GM21529 (cell line): ENCODE measurements at regions not wholly inside any gene's neighbourhood (a gene's known extent, or its start where the extent isn't known, plus 50 kb on each side); places are given as distances from the start of the nearest gene placed in this dataset.
"Not testable (repeated sequence)": the region's sequence is repeated elsewhere in the genome, so short reads cannot be mapped to it uniquely, and the experiment has no call there.

ENCODE experiments used
- ATAC-seq: cut with Tn5 transposase; IDR thresholded peaks from one replicate; pipeline ENCODE4 v1.9.1; 2021; ENCODE audit not compliant: unreplicated experiment

GRCh38 chr3:145843561-145843960 is 317.4 kb downstream of the PLOD2 start:
- ATAC-seq = no peak

- no peak for ATAC-seq
These were observed 311.9 kb downstream of the PLOD2 start for GRCh38 chr3:145849115-145849514.

- no peak for ATAC-seq
These were observed 306.5 kb downstream of the PLOD2 start for GRCh38 chr3:145854499-145854898.

- no peak for ATAC-seq
These were observed 303.0 kb downstream of the PLOD2 start for GRCh38 chr3:145857956-145858355.

- no peak for ATAC-seq
These were observed 296.6 kb downstream of the PLOD2 start for GRCh38 chr3:145864336-145864735.

GRCh38 chr3:145865399-145866018 is 295.5 kb downstream of the PLOD2 start:
- ATAC-seq = no peak

- peak; percentile 64 for ATAC-seq
These were observed 291.0 kb downstream of the PLOD2 start for GRCh38 chr3:145869958-145870357.

GRCh38 chr3:145882436-145882835 is 278.5 kb downstream of the PLOD2 start:
- no peak for ATAC-seq

GRCh38 chr3:145889730-145890129 is 271.3 kb downstream of the PLOD2 start:
- no peak for ATAC-seq

GRCh38 chr3:145892869-145893268 is 268.1 kb downstream of the PLOD2 start:
- no peak for ATAC-seq

GRCh38 chr3:145893331-145893730 is 267.7 kb downstream of the PLOD2 start:
- ATAC-seq = no peak

- no peak for ATAC-seq
These were observed 262.5 kb downstream of the PLOD2 start for GRCh38 chr3:145898487-145898886.

- peak; percentile 39 for ATAC-seq
These were observed 261.7 kb downstream of the PLOD2 start for GRCh38 chr3:145899241-145899640.

GRCh38 chr3:145900056-145900829 is 260.7 kb downstream of the PLOD2 start:
- ATAC-seq = peak; percentile 75

GRCh38 chr3:145902166-145902565 is 258.8 kb downstream of the PLOD2 start:
- no peak for ATAC-seq

GRCh38 chr3:145903472-145904013 is 257.4 kb downstream of the PLOD2 start:
- no peak for ATAC-seq

GRCh38 chr3:145904138-145904537 is 256.8 kb downstream of the PLOD2 start:
- ATAC-seq = no peak

- no peak for ATAC-seq
These were observed 254.7 kb downstream of the PLOD2 start for GRCh38 chr3:145906301-145906700.

- no peak for ATAC-seq
These were observed 254.2 kb downstream of the PLOD2 start for GRCh38 chr3:145906755-145907154.

- no peak for ATAC-seq
These were observed 250.0 kb downstream of the PLOD2 start for GRCh38 chr3:145911016-145911415.

- no peak for ATAC-seq
These were observed 245.2 kb downstream of the PLOD2 start for GRCh38 chr3:145915787-145916186.

- not testable (repeated sequence) for ATAC-seq
These were observed 233.2 kb downstream of the PLOD2 start for GRCh38 chr3:145927736-145928135.
